GM12875 (cell line): ENCODE measurements at regions not wholly inside any gene's neighbourhood (a gene's known extent, or its start where the extent isn't known, plus 50 kb on each side); places are given as distances from the start of the nearest gene placed in this dataset.

ENCODE experiments used
- H3K4me3 ChIP-seq: one replicate; pipeline ENCODE4 v1.5.1; 2011; ENCODE audit warnings: low read depth, low read length, control low read depth
- TF ChIP-seq, protein P1 (sequence below): IDR thresholded peaks from 2 replicates; pipeline ENCODE4 v1.5.1; 2011; ENCODE audit warnings: low read depth, mild to moderate bottlenecking, control low read depth, inconsistent platforms, low read length, moderate library complexity, borderline replicate concordance; ENCODE audit not compliant: insufficient read depth

DNA sequence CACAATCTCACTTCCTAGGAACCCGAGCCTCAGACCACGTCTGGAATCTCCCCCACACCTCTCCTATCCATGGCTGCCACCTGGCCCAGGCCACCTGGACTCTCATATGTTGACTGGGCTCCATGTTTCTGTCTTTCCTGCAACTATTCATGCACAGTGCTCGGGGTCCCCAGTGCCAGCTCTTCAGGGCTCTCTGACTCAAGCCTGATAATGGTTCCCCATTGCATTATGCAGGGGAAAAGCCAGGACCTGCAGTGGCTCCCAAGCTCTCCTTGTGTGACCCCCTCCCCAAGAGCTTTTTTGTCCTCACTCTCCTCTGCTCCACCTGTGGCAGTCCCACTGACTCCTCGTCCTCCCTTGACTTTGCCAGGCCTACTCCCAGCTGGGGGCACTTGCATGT lies 417.6 kb downstream of the NPHP4 start:
- TF ChIP-seq, protein P1, sequence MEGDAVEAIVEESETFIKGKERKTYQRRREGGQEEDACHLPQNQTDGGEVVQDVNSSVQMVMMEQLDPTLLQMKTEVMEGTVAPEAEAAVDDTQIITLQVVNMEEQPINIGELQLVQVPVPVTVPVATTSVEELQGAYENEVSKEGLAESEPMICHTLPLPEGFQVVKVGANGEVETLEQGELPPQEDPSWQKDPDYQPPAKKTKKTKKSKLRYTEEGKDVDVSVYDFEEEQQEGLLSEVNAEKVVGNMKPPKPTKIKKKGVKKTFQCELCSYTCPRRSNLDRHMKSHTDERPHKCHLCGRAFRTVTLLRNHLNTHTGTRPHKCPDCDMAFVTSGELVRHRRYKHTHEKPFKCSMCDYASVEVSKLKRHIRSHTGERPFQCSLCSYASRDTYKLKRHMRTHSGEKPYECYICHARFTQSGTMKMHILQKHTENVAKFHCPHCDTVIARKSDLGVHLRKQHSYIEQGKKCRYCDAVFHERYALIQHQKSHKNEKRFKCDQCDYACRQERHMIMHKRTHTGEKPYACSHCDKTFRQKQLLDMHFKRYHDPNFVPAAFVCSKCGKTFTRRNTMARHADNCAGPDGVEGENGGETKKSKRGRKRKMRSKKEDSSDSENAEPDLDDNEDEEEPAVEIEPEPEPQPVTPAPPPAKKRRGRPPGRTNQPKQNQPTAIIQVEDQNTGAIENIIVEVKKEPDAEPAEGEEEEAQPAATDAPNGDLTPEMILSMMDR: no peak
- H3K4me3 ChIP-seq: no peak overlapping the region

DNA sequence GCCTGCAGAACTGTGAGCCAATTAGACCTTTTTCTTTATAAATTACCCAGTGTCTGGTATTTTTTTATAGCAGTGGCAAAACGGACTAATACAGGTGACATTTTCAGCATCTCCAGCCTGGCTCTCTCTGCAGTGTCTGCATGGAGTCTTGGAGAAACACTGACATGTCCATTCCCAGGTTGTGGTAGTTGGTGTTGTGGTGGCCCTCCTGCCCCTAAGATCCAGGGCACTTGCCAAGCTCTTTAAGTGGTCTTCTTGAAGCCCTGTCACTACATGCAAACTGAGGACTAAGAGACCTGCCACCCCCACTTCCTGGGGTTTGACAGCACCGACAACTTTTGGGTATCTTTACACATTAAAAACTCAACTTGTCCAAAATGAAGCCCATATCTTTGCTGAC lies 419.4 kb downstream of the NPHP4 start:
- H3K4me3 ChIP-seq: no peak overlapping the region
- TF ChIP-seq, protein P1: no peak

DNA sequence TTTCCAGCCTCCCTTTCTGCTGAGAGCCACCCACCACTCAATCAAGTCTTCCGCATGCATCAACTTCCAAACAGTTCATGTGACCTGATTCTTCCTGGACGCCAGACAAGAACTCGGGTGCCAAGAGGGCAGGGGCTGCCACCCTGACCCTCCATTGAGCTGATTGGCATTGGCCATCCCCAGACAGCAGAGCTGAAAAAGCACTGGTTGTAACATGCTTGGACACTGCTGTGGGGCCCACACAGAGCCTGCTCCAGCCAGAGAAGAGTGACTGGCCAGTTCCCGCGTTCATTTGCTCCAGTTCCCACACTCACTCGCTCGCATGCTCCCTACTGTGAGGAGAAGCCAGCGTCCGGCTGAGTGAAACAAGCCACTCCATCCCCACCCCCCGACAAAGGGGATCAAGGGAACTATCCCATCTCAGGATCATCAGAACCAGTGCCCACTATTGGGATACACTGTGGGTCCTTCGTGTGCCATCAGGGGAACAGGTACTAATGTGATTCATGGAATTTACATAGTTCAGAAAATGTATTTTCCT lies 420.3 kb downstream of the NPHP4 start:
- H3K4me3 ChIP-seq: no peak overlapping the region
- TF ChIP-seq, protein P1: no peak

DNA sequence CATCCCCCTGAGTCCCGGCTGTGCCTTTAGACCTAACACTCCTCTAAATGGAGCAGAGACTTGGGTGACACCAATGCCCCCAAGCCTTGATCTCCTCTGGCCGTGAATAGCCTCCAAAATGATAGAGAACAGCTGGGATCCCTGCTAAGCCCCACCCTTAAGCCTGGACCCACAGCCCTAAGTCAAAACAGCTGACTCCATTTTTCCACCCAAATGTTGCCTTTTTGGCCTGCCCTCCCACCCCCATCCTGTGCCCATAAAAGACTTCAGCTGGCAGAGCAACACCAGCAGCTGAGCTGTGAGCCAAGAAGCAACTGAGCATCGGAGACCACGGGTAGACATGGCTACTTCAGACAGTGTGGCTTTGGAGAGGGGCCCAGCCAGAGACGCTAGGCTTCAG lies 420.8 kb downstream of the NPHP4 start:
- TF ChIP-seq, protein P1: no peak
- H3K4me3 ChIP-seq: no peak overlapping the region

DNA sequence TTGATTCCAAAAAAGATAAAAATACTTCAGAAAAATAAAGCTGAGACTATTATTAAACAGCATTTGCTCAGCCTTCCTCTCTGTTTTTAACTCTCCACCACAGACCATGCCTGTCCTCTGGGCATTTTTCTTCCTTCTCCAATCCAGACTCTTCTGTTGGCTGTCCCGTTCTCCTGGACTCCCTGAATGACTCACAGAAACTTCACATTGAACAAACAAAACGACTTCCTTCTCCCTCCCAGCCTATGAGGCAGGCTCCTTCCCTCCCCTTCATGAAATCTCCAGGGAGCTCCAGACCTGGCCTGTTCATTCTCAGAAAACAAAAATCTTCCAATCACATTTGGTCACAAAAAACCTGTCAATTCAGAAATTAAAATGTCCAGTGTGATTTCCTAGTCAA lies 421.3 kb downstream of the NPHP4 start:
- H3K4me3 ChIP-seq: no peak overlapping the region
- TF ChIP-seq, protein P1: no peak

DNA sequence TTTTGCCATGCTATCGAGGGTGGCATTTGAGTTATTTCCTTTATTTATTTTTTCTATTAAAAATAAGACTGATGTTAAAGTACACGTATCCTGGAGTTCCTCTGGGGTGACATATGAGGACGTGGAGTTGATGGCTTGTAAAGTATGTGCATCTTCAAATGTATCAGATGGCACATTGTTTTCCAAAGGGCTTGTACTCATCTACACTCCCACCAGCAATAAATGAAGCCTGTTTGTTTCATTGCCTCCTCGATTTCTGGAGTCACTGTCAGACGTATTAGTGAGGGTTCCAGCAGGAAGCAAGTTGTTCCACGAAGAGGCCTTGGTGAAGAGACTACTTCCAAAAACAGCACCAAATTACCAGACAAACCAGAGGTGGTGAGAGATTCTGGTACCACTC lies 423.9 kb downstream of the NPHP4 start:
- H3K4me3 ChIP-seq: no peak overlapping the region
- TF ChIP-seq, protein P1: no peak

DNA sequence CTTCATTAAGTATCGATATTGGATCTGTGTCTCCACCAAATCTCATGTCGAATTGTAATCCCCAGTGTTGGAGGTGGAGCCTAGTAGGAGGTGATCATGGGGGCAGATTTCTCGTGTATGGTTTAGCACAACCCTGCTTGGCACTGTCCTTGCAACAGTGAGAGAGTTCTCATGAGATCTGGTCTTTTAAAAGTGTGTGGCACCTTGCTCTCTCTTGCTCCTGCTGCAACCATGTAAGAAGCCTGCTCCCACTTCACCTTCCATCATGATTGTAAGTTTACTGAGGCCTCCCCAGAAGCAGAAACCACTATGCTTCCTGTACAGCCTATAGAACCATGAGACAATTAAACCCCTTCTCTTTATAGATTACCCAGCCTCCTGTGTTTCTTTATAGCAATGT lies 424.4 kb downstream of the NPHP4 start:
- TF ChIP-seq, protein P1: no peak

More for the DNA sequence above, 424.4 kb downstream of the NPHP4 start:
- no peak overlapping the region for H3K4me3 ChIP-seq
